Right forelimb (tissue), 1 donor: ENCODE measurements at regions not wholly inside any gene's neighbourhood (a gene's known extent, or its start where the extent isn't known, plus 50 kb on each side); places are given as distances from the start of the nearest gene placed in this dataset.

Experiments
- DNase-seq: peaks from one replicate; pipeline ENCODE4 v3.0.0-alpha.2; 2018

GRCh38 chr5:174338185-174339010, 292.9 kb downstream of the NSG2 start:
- DNase-seq: no peak

- no peak for DNase-seq
Observed at GRCh38 chr5:174339130-174339529, 293.6 kb downstream of the NSG2 start.

GRCh38 chr5:174340226-174340625, 294.7 kb downstream of the NSG2 start:
- no peak for DNase-seq

- DNase-seq: no peak
Observed at GRCh38 chr5:174342696-174343095, 297.2 kb downstream of the NSG2 start.

- DNase-seq: no peak
Observed at GRCh38 chr5:174343826-174344225, 298.3 kb downstream of the NSG2 start.

GRCh38 chr5:174344335-174344734, 298.8 kb downstream of the NSG2 start:
- no peak for DNase-seq

- no peak for DNase-seq
Observed at GRCh38 chr5:174347183-174347582, 301.7 kb downstream of the NSG2 start.

- DNase-seq: no peak
Observed at GRCh38 chr5:174348311-174348981, 302.9 kb downstream of the NSG2 start.

- DNase-seq: no peak
Observed at GRCh38 chr5:174352681-174353080, 307.2 kb downstream of the NSG2 start.

- no peak for DNase-seq
Observed at GRCh38 chr5:174354571-174354970, 309.1 kb downstream of the NSG2 start.

GRCh38 chr5:174355208-174355612, 309.7 kb downstream of the NSG2 start:
- DNase-seq: no peak

- no peak for DNase-seq
Observed at GRCh38 chr5:174355995-174356394, 310.5 kb downstream of the NSG2 start.

- DNase-seq: no peak
Observed at GRCh38 chr5:174356536-174356935, 311.0 kb downstream of the NSG2 start.

- DNase-seq: no peak
Observed at GRCh38 chr5:174358276-174358675, 312.8 kb downstream of the NSG2 start.

- DNase-seq: no peak
Observed at GRCh38 chr5:174359071-174359470, 313.6 kb downstream of the NSG2 start.

GRCh38 chr5:174362514-174362913, 317.0 kb downstream of the NSG2 start:
- no peak for DNase-seq

GRCh38 chr5:174363934-174364333, 318.4 kb downstream of the NSG2 start:
- no peak for DNase-seq

- no peak for DNase-seq
Observed at GRCh38 chr5:174364676-174365075, 319.2 kb downstream of the NSG2 start.

GRCh38 chr5:174371600-174372094, 326.1 kb downstream of the NSG2 start:
- DNase-seq: no peak

GRCh38 chr5:174374206-174374605, 328.7 kb downstream of the NSG2 start:
- DNase-seq: no peak

- DNase-seq: no peak
Observed at GRCh38 chr5:174376056-174376455, 330.6 kb downstream of the NSG2 start.

- DNase-seq: no peak
Observed at GRCh38 chr5:174376726-174377373, 331.3 kb downstream of the NSG2 start.

- no peak for DNase-seq
Observed at GRCh38 chr5:174378121-174378874, 332.8 kb downstream of the NSG2 start.
